H9 (cell line): ENCODE measurements at regions not wholly inside any gene's neighbourhood (a gene's known extent, or its start where the extent isn't known, plus 50 kb on each side); places are given as distances from the start of the nearest gene placed in this dataset.

Experiments used
- DNase-seq: peaks from one replicate; pipeline ENCODE4 v3.0.0-alpha.2; 2017
- H2AFZ ChIP-seq: one replicate; pipeline ENCODE4 v1.6.1; 2013; ENCODE audit warnings: mild to moderate bottlenecking, low read length, control low read depth, moderate library complexity
- H2AK5ac ChIP-seq: 2 replicates; pipeline ENCODE4 v1.6.1; 2013; ENCODE audit warnings: low read length, control low read depth, mixed read lengths; ENCODE audit not compliant: insufficient read length
- H2BK120ac ChIP-seq: one replicate; pipeline ENCODE4 v1.6.1; 2013; ENCODE audit warnings: low read depth, mild to moderate bottlenecking, low read length, control low read depth, inconsistent platforms; ENCODE audit not compliant: poor library complexity, severe bottlenecking
- H2BK12ac ChIP-seq: 2 replicates; pipeline ENCODE4 v1.6.1; 2013; ENCODE audit warnings: low read length, control low read depth, mixed read lengths, low read depth; ENCODE audit not compliant: insufficient read length
- H2BK15ac ChIP-seq: 2 replicates; pipeline ENCODE4 v1.6.1; 2013; ENCODE audit warnings: low read depth, low read length, control low read depth
- H2BK20ac ChIP-seq: one replicate; pipeline ENCODE4 v1.6.1; 2013; ENCODE audit warnings: low read depth, mild to moderate bottlenecking, low read length, control low read depth, inconsistent platforms; ENCODE audit not compliant: poor library complexity, severe bottlenecking
- H2BK5ac ChIP-seq: 2 replicates; pipeline ENCODE4 v1.6.1; 2013; ENCODE audit warnings: low read length, control low read depth, mixed read lengths; ENCODE audit not compliant: insufficient read length
- H3K14ac ChIP-seq: 2 replicates; pipeline ENCODE4 v1.6.1; 2013; ENCODE audit warnings: low read length, control low read depth; ENCODE audit not compliant: insufficient read depth
- H3K18ac ChIP-seq: 2 replicates; pipeline ENCODE4 v1.6.1; 2013; ENCODE audit warnings: low read depth, mild to moderate bottlenecking, mixed read lengths, low read length, control low read depth; ENCODE audit not compliant: insufficient read length
- H3K23ac ChIP-seq: 2 replicates; pipeline ENCODE4 v1.6.1; 2013; ENCODE audit warnings: low read length, control low read depth, mixed read lengths, low read depth; ENCODE audit not compliant: insufficient read length
- H3K23me2 ChIP-seq: 2 replicates; pipeline ENCODE4 v1.6.1; 2013; ENCODE audit warnings: low read depth, mild to moderate bottlenecking, mixed read lengths, low read length, control low read depth; ENCODE audit not compliant: insufficient read length, poor library complexity, severe bottlenecking
- H3K27ac ChIP-seq: 2 replicates; pipeline ENCODE4 v1.5.1; 2013; ENCODE audit warnings: low read length, control low read depth, mixed read lengths, low read depth; ENCODE audit not compliant: insufficient read length
- H3K27me3 ChIP-seq: 2 replicates; pipeline ENCODE4 v1.6.1; 2013; ENCODE audit warnings: low read length, control low read depth, inconsistent platforms; ENCODE audit not compliant: insufficient read depth
- H3K4ac ChIP-seq: 2 replicates; pipeline ENCODE4 v1.6.1; 2013; ENCODE audit warnings: low read depth, mild to moderate bottlenecking, control low read depth, inconsistent platforms, low read length, moderate library complexity
- H3K4me1 ChIP-seq: 2 replicates; pipeline ENCODE4 v1.6.1; 2013; ENCODE audit warnings: low read length, control low read depth, inconsistent platforms; ENCODE audit not compliant: insufficient read depth
- H3K4me2 ChIP-seq: 2 replicates; pipeline ENCODE4 v1.6.1; 2013; ENCODE audit warnings: low read length, control low read depth, mixed read lengths; ENCODE audit not compliant: insufficient read length, insufficient read depth
- H3K56ac ChIP-seq: 2 replicates; pipeline ENCODE4 v1.6.1; 2013; ENCODE audit warnings: low read depth, mild to moderate bottlenecking, mixed read lengths, low read length, control low read depth; ENCODE audit not compliant: insufficient read length
- H3K79me1 ChIP-seq: 2 replicates; pipeline ENCODE4 v1.6.1; 2013; ENCODE audit warnings: low read depth, mild to moderate bottlenecking, moderate library complexity, low read length, control low read depth, inconsistent platforms; ENCODE audit not compliant: insufficient read depth, poor library complexity, severe bottlenecking
- H3K79me2 ChIP-seq: 2 replicates; pipeline ENCODE4 v1.6.1; 2013; ENCODE audit warnings: low read length, control low read depth, inconsistent platforms; ENCODE audit not compliant: insufficient read depth
- H3K9ac ChIP-seq: 2 replicates; pipeline ENCODE4 v1.6.1; 2013; ENCODE audit warnings: low read length, control low read depth, mixed read lengths; ENCODE audit not compliant: insufficient read length; ENCODE audit errors: extremely low read depth
- H3K9me3 ChIP-seq: one replicate; pipeline ENCODE4 v1.6.1; 2013; ENCODE audit warnings: low read depth, low read length, inconsistent platforms; ENCODE audit not compliant: control insufficient read depth
- H3T11ph ChIP-seq: one replicate; pipeline ENCODE4 v1.6.1; 2013; ENCODE audit warnings: mild to moderate bottlenecking, low read length, control low read depth, inconsistent platforms
- H4K20me1 ChIP-seq: one replicate; pipeline ENCODE4 v1.6.1; 2013; ENCODE audit not compliant: control insufficient read depth, insufficient read length, insufficient read depth
- H4K5ac ChIP-seq: 2 replicates; pipeline ENCODE4 v1.6.1; 2013; ENCODE audit warnings: low read depth, mild to moderate bottlenecking, mixed read lengths, low read length, control low read depth; ENCODE audit not compliant: insufficient read length
- H4K8ac ChIP-seq: replicated peaks from 2 replicates; pipeline ENCODE4 v1.6.1; 2013; ENCODE audit warnings: low read length, control low read depth, mixed read lengths, low read depth; ENCODE audit not compliant: insufficient read length
- H4K91ac ChIP-seq: 2 replicates; pipeline ENCODE4 v1.6.1; 2013; ENCODE audit warnings: low read depth, mild to moderate bottlenecking, moderate library complexity, mixed read lengths, low read length, control low read depth; ENCODE audit not compliant: insufficient read length
- H3K27ac Mint-ChIP-seq, 3 experiments: 2 replicates in 2 of 3; 3 replicates in 1 of 3; pipeline ENCODE4 v1.8.0; 2020 to 2021; ENCODE audit warnings: mixed read lengths in 3 of 3, mild to moderate bottlenecking in 1 of 3, moderate library complexity in 1 of 3
- H3K27me3 Mint-ChIP-seq: 2 replicates; pipeline ENCODE4 v1.8.0; 2021; ENCODE audit warnings: low read depth, mild to moderate bottlenecking, moderate library complexity, mixed read lengths
- H3K36me3 Mint-ChIP-seq, 3 experiments: 2 replicates in 2 of 3; 3 replicates in 1 of 3; pipeline ENCODE4 v1.8.0; 2020 to 2021; ENCODE audit warnings: low read depth in 3 of 3, mixed read lengths in 3 of 3; ENCODE audit not compliant: insufficient read depth in 1 of 3
- H3K4me1 Mint-ChIP-seq, 2 experiments: 2 replicates each; pipeline ENCODE4 v1.8.0; 2020; ENCODE audit warnings: mixed read lengths in 2 of 2
- H3K4me3 Mint-ChIP-seq, 2 experiments: 2 replicates in 1 of 2; 3 replicates in 1 of 2; pipeline ENCODE4 v1.8.0; 2020 to 2021; ENCODE audit warnings: mild to moderate bottlenecking in 2 of 2, mixed read lengths in 2 of 2, moderate library complexity in 1 of 2
- H3K9me3 Mint-ChIP-seq, 2 experiments: 2 replicates in 1 of 2; 3 replicates in 1 of 2; pipeline ENCODE4 v1.8.0; 2020; ENCODE audit warnings: mild to moderate bottlenecking in 2 of 2, mixed read lengths in 2 of 2, moderate library complexity in 1 of 2
- CTCF ChIP-seq: fragments of 200-600 bp; sonication (generic); conservative IDR thresholded peaks from 3 replicates; pipeline ENCODE4 v1.8.0; 2021; ENCODE audit warnings: antibody characterized with exemption, mild to moderate bottlenecking
- WGBS: extraction: QIAGEN DNeasy Blood & Tissue Kit; methylation state at CpG from one replicate; pipeline ENCODE4 v1.1.7; 2013; ENCODE audit warnings: missing lambda C conversion rate, low lambda C conversion rate, mixed read lengths; ENCODE audit not compliant: insufficient read length; ENCODE audit errors: extremely low coverage; 5-methylcytosine and 5-hydroxymethylcytosine counted together

DNA sequence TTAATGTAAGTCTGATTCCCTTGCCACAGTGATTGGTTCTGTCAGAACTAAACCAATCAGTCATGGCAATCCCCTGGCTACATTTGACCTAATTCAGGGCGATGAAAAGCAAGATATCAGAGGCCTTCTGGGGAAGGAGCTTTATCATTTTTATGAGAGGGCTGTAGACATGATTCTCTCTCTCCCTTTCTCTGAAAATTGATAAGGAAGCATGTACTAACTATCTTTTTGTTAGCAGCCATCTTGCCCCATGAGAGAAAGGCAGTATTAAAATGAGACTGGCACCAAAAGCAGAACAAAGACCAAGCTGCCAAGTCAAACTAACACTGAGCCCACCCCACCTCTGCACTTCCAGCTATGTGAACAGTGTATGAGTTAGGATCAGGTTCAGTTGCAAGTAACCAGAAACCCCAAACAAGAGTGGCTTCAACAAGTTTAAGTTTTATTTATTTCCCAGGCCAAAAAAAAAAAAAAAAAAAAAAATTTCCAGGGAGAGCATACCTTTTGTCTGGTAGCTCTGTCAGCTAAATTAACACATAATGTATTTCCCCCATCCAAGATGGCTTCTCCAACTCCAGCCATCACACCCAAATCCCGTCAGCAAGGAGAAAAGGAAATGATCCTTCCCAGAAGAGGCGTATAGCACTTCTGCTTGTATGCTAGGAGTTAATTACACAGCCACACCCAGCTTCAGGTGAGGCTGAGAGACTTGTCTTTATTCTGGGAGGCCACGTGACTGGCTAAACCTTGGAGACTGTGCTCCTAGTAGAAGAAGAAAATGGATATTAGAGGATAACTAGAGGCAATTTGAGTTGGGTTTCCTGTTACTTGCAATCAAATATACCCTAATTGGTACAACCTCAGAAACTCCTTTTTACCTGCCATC is 105.8 kb upstream of the RALGPS2 start:
- Histone ChIP-seq H3K23ac (no peak overlapping the region), H3K9me3 (no peaks in the 10 kb centered on the region), H3K14ac (no peak overlapping the region), H4K20me1 (no peaks in the 10 kb centered on the region), H3K23me2 (no peaks in the 10 kb centered on the region), H2BK120ac (no peak overlapping the region), H4K8ac (no peak overlapping the region), H2BK12ac (no peak overlapping the region), H2BK15ac (no peak overlapping the region), H3K4me2 (no peak overlapping the region), H3K18ac (no peak overlapping the region), H3K4me1 (no peaks in the 10 kb centered on the region), H3T11ph (no peak overlapping the region), H3K9ac (no peak overlapping the region), H3K56ac (no peak overlapping the region), H2BK5ac (no peak overlapping the region), H2AFZ (no peak overlapping the region), H3K27ac (no peak overlapping the region), H4K5ac (no peak overlapping the region), H2AK5ac (no peak overlapping the region), H3K4ac (no peak overlapping the region), H3K79me1 (no peaks in the 10 kb centered on the region), H3K27me3 (no peaks in the 10 kb centered on the region), H3K79me2 (no peaks in the 10 kb centered on the region), H4K91ac (no peak overlapping the region), H2BK20ac (no peak overlapping the region)
- H3K27ac Mint-ChIP-seq, result no peak overlapping the region
- peaks cover 0 to 4% of the 10 kb centered on the region in 2 experiments; a peak in 1 of 5 replicates for H3K9me3 Mint-ChIP-seq
- no peaks in the 10 kb centered on the region; the same call in none of the 2 replicates for H3K27me3 Mint-ChIP-seq
- TF ChIP-seq CTCF, result no peak
- no peak for DNase-seq
- peaks cover 0 to 6% (median 0%) of the 10 kb centered on the region in 3 experiments; a peak in 2 of 7 replicates for H3K36me3 Mint-ChIP-seq
- no peak overlapping the region for H3K4me3 Mint-ChIP-seq
- no CpG with 5 or more reads among the region's 4 CpGs for WGBS
- H3K4me1 Mint-ChIP-seq, result peaks cover 0 to 6% of the 10 kb centered on the region in 2 experiments; a peak in 2 of 4 replicates
